ACC112 (cell line): ENCODE measurements at regions not wholly inside any gene's neighbourhood (a gene's known extent, or its start where the extent isn't known, plus 50 kb on each side); places are given as distances from the start of the nearest gene placed in this dataset.

ENCODE experiments used
- H2AFZ ChIP-seq: fragments of 200-600 bp; sonication (generic); one replicate; pipeline ENCODE4 v1.6.0; 2017; ENCODE audit warnings: antibody characterized with exemption, low read length; ENCODE audit not compliant: unreplicated experiment
- H3K27ac ChIP-seq: fragments of 200-600 bp; sonication (generic); 2 replicates; pipeline ENCODE4 v1.5.1; 2014; ENCODE audit warnings: low read depth, mild to moderate bottlenecking, antibody characterized with exemption, low read length, moderate library complexity
- H3K27me3 ChIP-seq: fragments of 200-600 bp; sonication (generic); 2 replicates; pipeline ENCODE4 v1.6.1; 2014; ENCODE audit warnings: mild to moderate bottlenecking, antibody characterized with exemption, low read length, moderate library complexity, mixed read lengths; ENCODE audit not compliant: insufficient read depth
- H3K36me3 ChIP-seq: fragments of 200-600 bp; sonication (generic); 2 replicates; pipeline ENCODE4 v1.6.1; 2016; ENCODE audit warnings: mild to moderate bottlenecking, antibody characterized with exemption, low read length, moderate library complexity, mixed read lengths; ENCODE audit not compliant: insufficient read depth
- H3K4me1 ChIP-seq: fragments of 200-600 bp; sonication (generic); one replicate; pipeline ENCODE4 v1.6.1; 2016; ENCODE audit warnings: low read length, mixed read lengths; ENCODE audit not compliant: insufficient read depth, unreplicated experiment, control insufficient read depth
- H3K4me3 ChIP-seq: fragments of 200-600 bp; sonication (generic); 2 replicates; pipeline ENCODE4 v1.5.1; 2014; ENCODE audit warnings: mild to moderate bottlenecking, low read depth, low read length
- H3K79me2 ChIP-seq: fragments of 200-600 bp; sonication (generic); one replicate; pipeline ENCODE4 v1.6.0; 2016; ENCODE audit warnings: low read length; ENCODE audit not compliant: control insufficient read depth, unreplicated experiment, insufficient read depth

DNA sequence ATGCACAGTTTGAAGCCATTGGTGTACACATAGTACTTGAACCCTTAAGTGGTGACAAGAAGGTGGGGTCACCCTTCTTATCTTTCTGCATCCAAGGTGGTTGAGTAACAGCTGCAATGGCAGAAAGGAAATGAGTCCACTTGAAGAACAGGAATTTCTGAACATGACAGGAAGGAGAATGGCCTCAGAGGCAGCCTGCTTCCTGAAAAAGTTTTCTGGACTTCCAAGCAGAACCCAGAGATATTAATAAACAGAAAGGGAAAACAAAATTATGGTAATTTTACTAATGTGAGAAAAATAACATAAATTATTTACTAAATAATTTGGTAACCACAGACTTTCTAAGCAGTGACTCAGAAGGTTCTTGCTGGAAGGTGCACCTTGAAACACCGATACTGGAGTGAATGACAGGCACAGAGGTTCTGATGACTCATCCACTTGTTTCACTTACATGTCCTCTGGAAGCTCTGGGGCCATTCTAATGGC lies 119.9 kb upstream of the HS3ST1 start:
- Histone ChIP-seq H3K4me1 (peaks cover 10% of the 10 kb centered on the region), H3K79me2 (no peaks in the 10 kb centered on the region), H3K27me3 (no peaks in the 10 kb centered on the region), H3K36me3 (no peaks in the 10 kb centered on the region), H3K4me3 (no peak overlapping the region), H2AFZ (no peak overlapping the region), H3K27ac (no peak overlapping the region)

GRCh38 chr4:11546391-11547175 lies 117.9 kb upstream of the HS3ST1 start:
- H3K27ac ChIP-seq = no peak overlapping the region
- no peak overlapping the region for H3K4me3 ChIP-seq
- H3K27me3 ChIP-seq = no peaks in the 10 kb centered on the region
- H3K79me2 ChIP-seq = no peaks in the 10 kb centered on the region
- H3K36me3 ChIP-seq = no peaks in the 10 kb centered on the region
- H2AFZ ChIP-seq = no peak overlapping the region
- peaks cover 21% of the 10 kb centered on the region for H3K4me1 ChIP-seq

GRCh38 chr4:11545651-11546050 lies 117.0 kb upstream of the HS3ST1 start:
- Histone ChIP-seq H3K79me2 (no peaks in the 10 kb centered on the region), H3K36me3 (no peaks in the 10 kb centered on the region), H3K27ac (no peak overlapping the region), H3K4me3 (no peak overlapping the region), H3K4me1 (peaks cover 21% of the 10 kb centered on the region), H3K27me3 (no peaks in the 10 kb centered on the region), H2AFZ (no peak overlapping the region)

DNA sequence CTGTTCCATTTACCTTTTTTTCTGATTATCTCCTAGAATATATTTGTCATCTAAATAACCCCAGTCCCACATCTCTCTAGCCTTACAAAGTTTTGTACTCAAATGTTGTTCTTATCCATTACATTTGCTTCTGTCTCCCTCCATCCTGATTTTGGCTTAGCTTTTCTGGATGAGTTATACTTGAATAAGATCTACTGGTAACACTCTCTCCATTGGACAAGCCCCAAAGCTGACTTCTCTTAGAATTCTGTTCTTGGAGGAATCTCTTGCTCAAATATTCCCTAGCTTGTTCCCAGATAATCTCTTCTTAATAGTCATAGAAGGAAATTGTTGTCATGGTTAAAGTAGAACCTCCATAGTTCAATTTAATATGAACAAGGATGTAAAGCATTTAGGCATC lies 115.5 kb upstream of the HS3ST1 start:
- no peaks in the 10 kb centered on the region for H3K27me3 ChIP-seq
- no peaks in the 10 kb centered on the region for H3K79me2 ChIP-seq
- peak overlapping the region; percentile 43; the same call in 1 of the 2 replicates for H3K27ac ChIP-seq
- H3K4me3 ChIP-seq = no peak overlapping the region
- H2AFZ ChIP-seq = no peak overlapping the region
- peaks cover 20% of the 10 kb centered on the region for H3K4me1 ChIP-seq
- no peaks in the 10 kb centered on the region for H3K36me3 ChIP-seq

DNA sequence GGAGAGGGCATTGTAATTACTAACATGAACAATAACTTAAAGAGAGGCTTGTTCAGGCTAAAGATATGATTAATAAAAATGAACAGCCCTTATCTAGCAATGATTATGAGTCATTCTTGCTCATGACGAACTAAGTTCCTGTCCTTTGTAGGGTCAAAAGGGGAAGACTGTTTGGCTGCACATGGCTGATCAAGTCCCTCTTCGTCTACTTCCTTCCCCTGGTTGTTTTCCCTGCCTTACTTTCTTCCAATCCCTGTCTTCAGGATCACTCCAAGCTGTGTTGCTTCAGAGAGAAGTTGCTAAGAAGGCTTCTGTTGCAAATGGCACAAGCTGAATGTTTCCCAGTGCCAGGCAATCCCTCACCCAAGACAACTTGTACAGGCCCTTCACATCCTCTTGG lies 115.0 kb upstream of the HS3ST1 start:
- Histone ChIP-seq H3K36me3 (no peaks in the 10 kb centered on the region), H3K27ac (peak overlapping the region; percentile 43; the same call in 1 of the 2 replicates), H3K4me1 (peaks cover 16% of the 10 kb centered on the region), H3K4me3 (no peak overlapping the region; the same call in 1 of the 2 replicates), H3K27me3 (no peaks in the 10 kb centered on the region), H2AFZ (peak overlapping the region; percentile 30), H3K79me2 (no peaks in the 10 kb centered on the region)

- Histone ChIP-seq H3K36me3 (no peaks in the 10 kb centered on the region), H3K4me1 (peaks cover 16% of the 10 kb centered on the region), H3K27me3 (no peaks in the 10 kb centered on the region), H2AFZ (no peak overlapping the region), H3K4me3 (no peak overlapping the region), H3K79me2 (no peaks in the 10 kb centered on the region), H3K27ac (peak overlapping the region; percentile 33; the same call in 1 of the 2 replicates)
These were observed 114.3 kb upstream of the HS3ST1 start for GRCh38 chr4:11542952-11543351.

GRCh38 chr4:11537846-11538245 lies 109.2 kb upstream of the HS3ST1 start:
- H3K4me3 ChIP-seq = no peak overlapping the region
- no peak overlapping the region for H2AFZ ChIP-seq
- no peaks in the 10 kb centered on the region for H3K36me3 ChIP-seq
- H3K27ac ChIP-seq = no peak overlapping the region
- H3K79me2 ChIP-seq = no peaks in the 10 kb centered on the region
- no peaks in the 10 kb centered on the region for H3K27me3 ChIP-seq
- peaks cover 4% of the 10 kb centered on the region for H3K4me1 ChIP-seq

DNA sequence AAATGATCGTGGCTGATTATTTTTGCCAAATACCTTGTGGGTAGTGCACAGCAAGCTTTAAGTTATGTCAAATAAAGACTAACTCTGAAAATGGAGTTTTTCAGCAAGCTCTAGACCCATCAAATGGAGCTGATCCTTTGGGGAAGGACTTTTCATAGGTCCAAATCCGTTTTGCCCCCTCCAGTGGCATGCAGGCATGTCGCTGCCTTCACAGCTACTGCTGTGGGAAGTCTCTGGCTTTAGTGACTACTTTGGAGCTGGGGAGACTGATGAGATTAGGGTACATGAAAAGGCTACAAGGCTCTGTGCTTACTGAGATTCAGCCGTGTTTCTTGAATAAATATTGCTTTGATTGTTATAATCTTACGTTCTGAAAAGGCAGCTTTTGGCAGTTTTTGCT lies 106.6 kb upstream of the HS3ST1 start:
- Histone ChIP-seq H3K79me2 (no peaks in the 10 kb centered on the region), H3K4me1 (no peaks in the 10 kb centered on the region), H3K27me3 (no peaks in the 10 kb centered on the region), H3K27ac (no peak overlapping the region), H3K36me3 (no peaks in the 10 kb centered on the region), H3K4me3 (no peak overlapping the region), H2AFZ (no peak overlapping the region)

DNA sequence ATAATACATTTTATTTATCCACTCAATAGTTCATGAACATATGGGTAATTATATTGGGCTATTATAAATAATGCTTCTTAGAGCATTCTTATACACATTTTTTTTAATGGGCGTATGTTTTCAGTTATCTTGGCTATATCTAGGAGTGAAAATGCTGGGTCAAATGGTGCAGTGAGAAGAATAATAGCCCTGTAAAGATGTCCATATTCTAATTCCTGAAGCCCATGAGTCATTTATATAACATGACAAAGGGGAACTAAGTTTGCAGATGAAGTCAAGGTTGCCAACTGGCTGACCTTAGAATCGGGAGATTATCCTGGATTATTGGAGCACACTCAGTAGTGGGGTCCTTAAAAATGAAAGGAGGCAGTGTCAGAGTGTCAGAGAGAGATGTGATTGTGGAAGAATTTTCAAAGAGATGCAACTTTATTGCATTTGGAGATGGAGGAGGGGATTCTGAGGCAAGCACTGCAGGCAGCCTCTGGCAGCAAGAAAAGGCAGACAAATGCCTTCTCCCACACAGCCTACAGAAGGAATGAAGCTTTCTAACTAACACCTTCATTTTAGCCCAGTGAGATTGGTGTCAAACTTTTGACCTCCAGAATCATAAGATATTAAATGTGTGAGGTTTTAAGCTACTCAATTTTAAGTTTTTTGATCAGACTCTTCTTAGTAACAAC lies 106.1 kb upstream of the HS3ST1 start:
- Histone ChIP-seq H3K27ac (no peak overlapping the region), H3K27me3 (no peaks in the 10 kb centered on the region), H3K79me2 (no peaks in the 10 kb centered on the region), H3K4me1 (no peaks in the 10 kb centered on the region), H3K4me3 (no peak overlapping the region), H2AFZ (no peak overlapping the region), H3K36me3 (no peaks in the 10 kb centered on the region)

- Histone ChIP-seq H3K4me1 (no peaks in the 10 kb centered on the region), H3K36me3 (no peaks in the 10 kb centered on the region), H3K79me2 (no peaks in the 10 kb centered on the region), H3K4me3 (no peak overlapping the region), H3K27me3 (no peaks in the 10 kb centered on the region), H2AFZ (no peak overlapping the region), H3K27ac (no peak overlapping the region)
These were observed 103.4 kb upstream of the HS3ST1 start for GRCh38 chr4:11532138-11532537.
